Left ventricle myocardium superior (tissue), 1 donor: ENCODE measurements at regions not wholly inside any gene's neighbourhood (a gene's known extent, or its start where the extent isn't known, plus 50 kb on each side); places are given as distances from the start of the nearest gene placed in this dataset.
A peak's percentile ranks its signal among the peaks of the same experiment; 100 is the strongest.
"Not testable (repeated sequence)": the region's sequence is repeated elsewhere in the genome, so short reads cannot be mapped to it uniquely, and the experiment has no call there.

Experiments used
- ATAC-seq: fragments of 200-7000 bp; cut with Tn5 transposase; one replicate; pipeline ENCODE4 v1.9.1; 2020; ENCODE audit warnings: mild to moderate bottlenecking, moderate library complexity
- DNase-seq: peaks from one replicate; pipeline ENCODE4 v3.0.0-alpha.2; 2020
- intact Hi-C: fragments of 100-400 bp; cut with micrococcal nuclease; formaldehyde crosslinking; loops from one replicate; pipeline ENCODE4 v1.11.0; 2022
- donor health status: DM: no; HTN: yes; CAD: no; lungs with severe emphysema.

- ATAC-seq (peak; percentile 21), DNase-seq (no peak)
- intact Hi-C loops, result no loop called here
Measured at GRCh38 chr1:5769146-5769545, 223.1 kb downstream of the NPHP4 start.

GRCh38 chr1:5768014-5768413, 224.2 kb downstream of the NPHP4 start:
- DNase-seq (no peak), ATAC-seq (no peak)
- intact Hi-C loops, result no loop called here

- ATAC-seq, DNase-seq: not testable (repeated sequence)
Measured at GRCh38 chr1:5766996-5767395, 225.2 kb downstream of the NPHP4 start.

GRCh38 chr1:5765997-5766913, 226.0 kb downstream of the NPHP4 start:
- DNase-seq, result no peak
- no peak for ATAC-seq
- intact Hi-C loops, result no loop called here

More at GRCh38 chr1:5766996-5767395, 225.2 kb downstream of the NPHP4 start:
- intact Hi-C loops, result not testable (repeated sequence)

GRCh38 chr1:5765483-5765882, 226.7 kb downstream of the NPHP4 start:
- ATAC-seq (no peak), DNase-seq (no peak)
- intact Hi-C loops, result no loop called here

GRCh38 chr1:5764959-5765358, 227.3 kb downstream of the NPHP4 start:
- DNase-seq, result no peak
- intact Hi-C loops, result no loop called here
- ATAC-seq, result no peak

GRCh38 chr1:5764464-5764863, 227.8 kb downstream of the NPHP4 start:
- DNase-seq (no peak), ATAC-seq (no peak)
- intact Hi-C loops, result no loop called here

GRCh38 chr1:5763696-5764370, 228.4 kb downstream of the NPHP4 start:
- intact Hi-C loops, result no loop called here
- DNase-seq (no peak), ATAC-seq (peak; percentile 18)

- no peak for DNase-seq
- intact Hi-C loops, result no loop called here
- no peak for ATAC-seq
Measured at GRCh38 chr1:5758859-5759578, 233.2 kb downstream of the NPHP4 start.

GRCh38 chr1:5758000-5758858, 234.0 kb downstream of the NPHP4 start:
- intact Hi-C loops, result no loop called here

GRCh38 chr1:5757187-5757805, 234.9 kb downstream of the NPHP4 start:
- DNase-seq, result no peak
- ATAC-seq, result no peak
- intact Hi-C loops, result no loop called here

More at GRCh38 chr1:5758000-5758858, 234.0 kb downstream of the NPHP4 start:
- ATAC-seq (no peak), DNase-seq (no peak)

- intact Hi-C loops, result no loop called here
- DNase-seq (no peak), ATAC-seq (no peak)
Measured at GRCh38 chr1:5756434-5757186, 235.6 kb downstream of the NPHP4 start.

GRCh38 chr1:5755552-5756125, 236.6 kb downstream of the NPHP4 start:
- no peak for DNase-seq
- no peak for ATAC-seq
- intact Hi-C loops, result no loop called here

- ATAC-seq (no peak), DNase-seq (no peak)
- intact Hi-C loops, result no loop called here
Measured at GRCh38 chr1:5754817-5755551, 237.2 kb downstream of the NPHP4 start.

- intact Hi-C loops, result no loop called here
- DNase-seq, result no peak
- no peak for ATAC-seq
Measured at GRCh38 chr1:5753549-5754421, 238.4 kb downstream of the NPHP4 start.
